HepG2 (cell line): ENCODE measurements at regions not wholly inside any gene's neighbourhood (a gene's known extent, or its start where the extent isn't known, plus 50 kb on each side); places are given as distances from the start of the nearest gene placed in this dataset.
A peak's percentile ranks its signal among the peaks of the same experiment; 100 is the strongest.

Source experiments
- ATAC-seq: fragments of 200-7000 bp; cut with Tn5 transposase; 3 replicates; pipeline ENCODE4 v1.9.1; 2020; ENCODE audit warnings: mild to moderate bottlenecking, moderate library complexity
- BruUV-seq: library from RNA; stranded (reverse); fragments of 400-500 nt; replicated peaks from 2 replicates; lab custom pipeline; 2021; lab: Mats Ljungman, UMichigan
- CTCF ChIA-PET: fragments of 300-600 bp; formaldehyde crosslinking; extraction: SDS; loops from one replicate; lab custom pipeline; 2021; ENCODE audit warnings: low total read pairs, inconsistent platforms, low intra/inter-chr PET ratio; lab: Yijun Ruan, JAX
- POLR2A ChIA-PET: fragments of 350-600 bp; sonication (Branson Sonifier 250); formaldehyde crosslinking; loops from one replicate; lab custom pipeline; 2020; ENCODE audit warnings: antibody characterized with exemption, inconsistent platforms; lab: Yijun Ruan, JAX
- DNase-seq: peaks from one replicate; pipeline ENCODE4 v3.0.0-alpha.2; 2015; ENCODE audit warnings: low spot score
- FAIRE-seq: peaks from 3 replicates; lab custom pipeline; 2011; peaks lifted over from hg19 to GRCh38; lab: Jason Lieb, UNC
- H2AFZ ChIP-seq: one replicate; pipeline ENCODE4 v1.6.1; 2011; ENCODE audit warnings: low read length, inconsistent platforms
- H3K27ac ChIP-seq: fragments of 300-600 bp; 3 replicates; pipeline ENCODE4 v1.8.0; 2011; ENCODE audit warnings: mixed run types, mild to moderate bottlenecking, mixed read lengths, low read length, inconsistent platforms; ENCODE audit not compliant: insufficient read depth; ENCODE audit errors: extremely low read length
- H3K27me3 ChIP-seq, 2 experiments: fragments of 200-600 bp in 1 of 2; 2 replicates in 1 of 2; 3 replicates in 1 of 2; pipeline versions ENCODE4 v1.6.0 to v1.8.0; 2011; ENCODE audit warnings: low read length in 2 of 2, mild to moderate bottlenecking in 2 of 2, moderate library complexity in 2 of 2, inconsistent platforms in 1 of 2; ENCODE audit not compliant: insufficient read depth in 2 of 2, control insufficient read depth in 1 of 2
- H3K36me3 ChIP-seq, 2 experiments: fragments of 200-600 bp in 1 of 2; replicated peaks in 1 of 2; 2 replicates in 1 of 2; 3 replicates in 1 of 2; pipeline versions ENCODE4 v1.5.1 to v1.8.0; 2011; ENCODE audit warnings: low read length in 2 of 2, inconsistent platforms in 1 of 2; ENCODE audit not compliant: insufficient read depth in 2 of 2, control insufficient read depth in 1 of 2
- H3K4me1 ChIP-seq: 2 replicates; pipeline ENCODE4 v1.5.1; 2012; ENCODE audit warnings: low read length, inconsistent platforms; ENCODE audit not compliant: insufficient read depth
- H3K4me2 ChIP-seq: 2 replicates; pipeline ENCODE4 v1.6.0; 2011; ENCODE audit warnings: low read depth, low read length, inconsistent platforms
- H3K4me3 ChIP-seq, 3 experiments: fragments of 200-600 bp in 1 of 3; sonication (generic), shearing (Covaris generic) in 1 of 3; replicated peaks in 1 of 3; 2 replicates each; pipeline ENCODE4 v1.5.1; 2011 to 2016; ENCODE audit warnings: low read length in 3 of 3, inconsistent platforms in 2 of 3, low read depth in 2 of 3, mild to moderate bottlenecking in 2 of 3, control low read depth in 1 of 3, mixed read lengths in 1 of 3; ENCODE audit not compliant: insufficient read depth in 1 of 3
- H3K79me2 ChIP-seq: one replicate; pipeline ENCODE4 v1.6.1; 2011; ENCODE audit warnings: low read length, inconsistent platforms; ENCODE audit not compliant: insufficient read depth
- H3K9ac ChIP-seq: 2 replicates; pipeline ENCODE4 v1.6.0; 2011; ENCODE audit warnings: mild to moderate bottlenecking, low read depth, low read length, inconsistent platforms; ENCODE audit not compliant: insufficient read depth
- H3K9me3 ChIP-seq: 2 replicates; pipeline ENCODE4 v1.5.1; 2012; ENCODE audit warnings: mild to moderate bottlenecking, low read length
- H4K20me1 ChIP-seq: 2 replicates; pipeline ENCODE4 v1.6.0; 2011; ENCODE audit warnings: inconsistent platforms, mild to moderate bottlenecking, low read length, moderate library complexity; ENCODE audit not compliant: insufficient read depth
- CEBPB ChIP-seq: IDR thresholded peaks from 2 replicates; pipeline ENCODE4 v1.6.1; 2011; ENCODE audit warnings: low read depth, low read length, improper control_type of control experiment, borderline replicate concordance
- CHCHD3 ChIP-seq: sonication (generic); formaldehyde crosslinking; IDR thresholded peaks from 2 replicates; pipeline ENCODE4 v1.8.0; 2022; ENCODE audit warnings: mild to moderate bottlenecking, missing genetic modification reagents, moderate library complexity
- HNRNPH1 ChIP-seq: fragments of 200-400 bp; formaldehyde crosslinking; optimal IDR thresholded peaks from 2 replicates; pipeline ENCODE3; 2017; ENCODE audit warnings: mild to moderate bottlenecking, low read depth, low read length
- RBAK ChIP-seq: sonication (generic); formaldehyde crosslinking; IDR thresholded peaks from 2 replicates; pipeline ENCODE4 v1.5.1; 2020; ENCODE audit warnings: mild to moderate bottlenecking, missing genetic modification reagents
- SIX4 ChIP-seq: sonication (generic); formaldehyde crosslinking; IDR thresholded peaks from 2 replicates; pipeline ENCODE4 v1.4.0; 2020; ENCODE audit warnings: missing genetic modification reagents
- ZNF225 ChIP-seq: sonication (generic); formaldehyde crosslinking; IDR thresholded peaks from 2 replicates; pipeline ENCODE4 v1.4.0; 2020; ENCODE audit warnings: mild to moderate bottlenecking, missing genetic modification reagents
- ZNF660 ChIP-seq: sonication (generic); formaldehyde crosslinking; IDR thresholded peaks from 2 replicates; pipeline ENCODE4 v1.5.1; 2020; ENCODE audit warnings: mild to moderate bottlenecking, low read depth, missing genetic modification reagents, borderline replicate concordance
- ZNF768 ChIP-seq: sonication (generic); formaldehyde crosslinking; IDR thresholded peaks from 2 replicates; pipeline ENCODE4 v1.4.0; 2020; ENCODE audit warnings: missing genetic modification reagents
- ZSCAN30 ChIP-seq: sonication (generic); formaldehyde crosslinking; IDR thresholded peaks from 2 replicates; pipeline ENCODE4 v1.5.0; 2020; ENCODE audit warnings: mild to moderate bottlenecking, missing genetic modification reagents
- WGBS: methylation state at CpG from one replicate; pipeline ENCODE4 v1.1.6; 2017; ENCODE audit warnings: low lambda C conversion rate; 5-methylcytosine and 5-hydroxymethylcytosine counted together
- in situ Hi-C: cut with HindIII; loops from 2 replicates; pipeline ENCODE4 v1.10.0; 2017; ENCODE audit warnings: low pct_unique_long_range_greater_than_20kb; ENCODE audit not compliant: extremely low pct_ligation_motif_present
- intact Hi-C: fragments of 100-400 bp; cut with micrococcal nuclease; formaldehyde crosslinking; loops from one replicate; pipeline ENCODE4 v1.10.0; 2022; ENCODE audit not compliant: unreplicated experiment

DNA sequence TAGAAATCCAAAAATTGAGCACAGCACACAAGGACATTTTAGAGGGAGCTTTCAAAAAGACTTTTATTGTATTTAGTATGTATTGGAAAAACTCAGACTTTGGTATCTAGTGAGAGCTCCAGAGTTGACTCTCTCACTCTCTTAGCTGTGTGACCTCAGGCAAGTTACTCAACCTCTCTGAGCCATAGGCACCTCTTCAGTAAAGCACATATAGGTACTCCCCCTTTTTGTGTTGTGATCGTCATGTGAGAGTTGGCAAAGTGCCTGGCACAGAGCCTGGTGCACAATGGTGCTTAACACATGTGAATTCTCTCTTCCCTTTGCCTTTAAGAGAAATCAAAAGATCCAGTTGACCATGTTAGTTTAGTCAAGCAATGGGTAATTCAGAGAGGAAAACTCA lies 186.2 kb downstream of the TMEM38B start:
- in situ Hi-C loops, result loop anchor here (5.0 kb wide), 1 partner anchor 38 kb away; no protein-coding TSS in a partner anchor
- intact Hi-C loops, result loop anchor here (5.0 kb wide), 1 partner anchor 273 kb away; no protein-coding TSS in a partner anchor
- H3K27me3 ChIP-seq, result peaks cover 0 to 1% of the 10 kb centered on the region in 2 experiments; a peak in 2 of 5 replicates
- no TSS peak for BruUV-seq
- ChIA-PET POLR2A (no interaction called here), CTCF (interaction anchor here (2.3 kb wide), 1 partner anchor 39 kb away, joined by 16 read pairs; no protein-coding TSS in a partner anchor)
- no peaks in the 10 kb centered on the region for H3K36me3 ChIP-seq
- no peaks in the 10 kb centered on the region for H3K9me3 ChIP-seq
- H4K20me1 ChIP-seq, result no peaks in the 10 kb centered on the region
- FAIRE-seq, result no peak
- no peak overlapping the region for H3K4me3 ChIP-seq
- H3K9ac ChIP-seq, result no peak overlapping the region
- no peak overlapping the region for H3K4me2 ChIP-seq
- WGBS, result 0% methylated on average over 1 of the region's 1 CpG
- H2AFZ ChIP-seq, result no peak overlapping the region
- H3K4me1 ChIP-seq, result no peaks in the 10 kb centered on the region
- TF ChIP-seq ZNF768 (CRISPR knock-in tag), result peak; percentile 50; the same call in 1 of the 2 replicates
- no peak for TF ChIP-seq CEBPB
- ATAC-seq, result no peak
- no peak overlapping the region for H3K27ac ChIP-seq
- H3K79me2 ChIP-seq, result no peaks in the 10 kb centered on the region
- DNase-seq, result no peak

DNA sequence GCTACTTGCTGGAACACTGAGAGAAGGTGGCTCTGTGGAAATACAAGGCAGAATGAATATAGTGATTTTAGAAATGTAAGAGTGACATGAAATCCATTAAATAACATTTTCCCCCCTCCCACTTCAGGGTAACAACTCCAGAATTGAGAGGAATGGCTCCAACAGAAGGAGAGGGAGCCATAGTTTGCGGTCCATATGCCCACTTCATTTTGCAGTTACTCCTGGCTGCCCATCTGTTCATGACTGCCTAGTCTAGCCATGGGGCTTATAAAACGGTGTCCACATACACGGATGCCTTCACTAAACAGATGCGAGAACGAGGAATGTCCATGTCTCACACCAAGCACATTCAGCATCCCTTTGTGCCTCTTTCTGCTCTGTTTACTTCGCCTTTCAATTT lies 186.7 kb downstream of the TMEM38B start:
- Histone ChIP-seq H3K9ac (no peak overlapping the region), H3K79me2 (no peaks in the 10 kb centered on the region), H3K4me3 (no peak overlapping the region), H3K4me2 (no peak overlapping the region), H3K27ac (no peak overlapping the region), H3K27me3 (peaks cover 0 to 1% of the 10 kb centered on the region in 2 experiments; a peak in 2 of 5 replicates), H2AFZ (no peak overlapping the region), H3K9me3 (no peaks in the 10 kb centered on the region), H3K36me3 (no peaks in the 10 kb centered on the region), H3K4me1 (no peaks in the 10 kb centered on the region), H4K20me1 (no peaks in the 10 kb centered on the region)
- 37% methylated on average over 6 of the region's 6 CpGs for WGBS
- in situ Hi-C loops (loop anchor here (5.0 kb wide), 1 partner anchor 39 kb away; no protein-coding TSS in a partner anchor), intact Hi-C loops (loop anchor here (1.0 to 5.0 kb wide), 2 partner anchors 39 to 274 kb away; no protein-coding TSS in a partner anchor)
- POLR2A ChIA-PET, result no interaction called here
- CTCF ChIA-PET, result interaction anchor here (1.0 to 2.3 kb wide), 3 partner anchors 39 to 272 kb away, joined by 3 to 16 read pairs (median 6); no protein-coding TSS in a partner anchor
- DNase-seq, result no peak
- TF ChIP-seq ZNF660 (CRISPR knock-in tag) (no peak), SIX4 (CRISPR knock-in tag) (no peak), CHCHD3 (CRISPR knock-in tag) (no peak), ZNF225 (no peak), ZSCAN30 (no peak), RBAK (CRISPR knock-in tag) (no peak), HNRNPH1 (no peak)
- BruUV-seq, result no TSS peak
- FAIRE-seq, result no peak
- no peak for ATAC-seq
